ENCODE measurements at regions not wholly inside any gene's neighbourhood (a gene's known extent, or its start where the extent isn't known, plus 50 kb on each side); places are given as distances from the start of the nearest gene placed in this dataset.

DNA sequence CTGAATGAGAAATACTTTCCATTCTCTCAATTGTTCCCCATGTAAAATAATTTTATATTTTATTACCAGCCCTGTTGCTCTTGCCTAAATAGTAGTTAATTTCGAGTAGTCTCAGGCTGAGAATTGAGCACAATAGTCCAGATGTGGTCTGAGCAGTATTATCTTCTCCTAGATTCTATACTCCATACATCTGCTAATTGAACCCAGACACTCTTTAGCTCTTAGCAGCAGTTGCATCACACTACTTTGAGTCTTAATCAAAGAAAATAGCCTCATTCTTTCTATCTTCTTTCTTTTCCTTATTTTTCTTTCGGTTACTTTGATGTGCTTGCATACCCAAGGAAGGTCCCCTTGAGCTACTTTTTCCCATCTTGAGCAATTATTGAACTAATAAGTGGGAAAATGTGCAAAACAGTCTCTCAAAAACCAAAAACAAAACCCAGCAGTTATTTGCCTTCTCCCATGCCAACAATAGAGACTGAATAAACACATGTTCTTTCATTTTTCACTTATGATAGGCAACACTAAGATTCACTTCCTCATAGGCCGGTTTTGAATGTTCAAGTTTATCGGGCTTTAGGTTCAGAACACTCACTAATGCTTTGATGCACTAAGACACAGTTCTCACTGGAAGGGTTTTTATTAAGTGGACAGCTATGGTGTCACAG lies 204.5 kb downstream of the POU4F1 start:
- CTCF ChIA-PET = no interaction called here
- no peak for TF ChIP-seq EZH2 (IDR thresholded peaks at IDR 0.05; ENCODE audit: low read length, unreplicated experiment)
- TF ChIP-seq EZH2phosphoT487 (IDR thresholded peaks at IDR 0.05; ENCODE audit: borderline replicate concordance, low read length) = no peak
- TF ChIP-seq, protein P1, sequence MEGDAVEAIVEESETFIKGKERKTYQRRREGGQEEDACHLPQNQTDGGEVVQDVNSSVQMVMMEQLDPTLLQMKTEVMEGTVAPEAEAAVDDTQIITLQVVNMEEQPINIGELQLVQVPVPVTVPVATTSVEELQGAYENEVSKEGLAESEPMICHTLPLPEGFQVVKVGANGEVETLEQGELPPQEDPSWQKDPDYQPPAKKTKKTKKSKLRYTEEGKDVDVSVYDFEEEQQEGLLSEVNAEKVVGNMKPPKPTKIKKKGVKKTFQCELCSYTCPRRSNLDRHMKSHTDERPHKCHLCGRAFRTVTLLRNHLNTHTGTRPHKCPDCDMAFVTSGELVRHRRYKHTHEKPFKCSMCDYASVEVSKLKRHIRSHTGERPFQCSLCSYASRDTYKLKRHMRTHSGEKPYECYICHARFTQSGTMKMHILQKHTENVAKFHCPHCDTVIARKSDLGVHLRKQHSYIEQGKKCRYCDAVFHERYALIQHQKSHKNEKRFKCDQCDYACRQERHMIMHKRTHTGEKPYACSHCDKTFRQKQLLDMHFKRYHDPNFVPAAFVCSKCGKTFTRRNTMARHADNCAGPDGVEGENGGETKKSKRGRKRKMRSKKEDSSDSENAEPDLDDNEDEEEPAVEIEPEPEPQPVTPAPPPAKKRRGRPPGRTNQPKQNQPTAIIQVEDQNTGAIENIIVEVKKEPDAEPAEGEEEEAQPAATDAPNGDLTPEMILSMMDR (conservative IDR thresholded peaks at IDR 0.05; ENCODE audit: low read depth, low read length) = no peak

DNA sequence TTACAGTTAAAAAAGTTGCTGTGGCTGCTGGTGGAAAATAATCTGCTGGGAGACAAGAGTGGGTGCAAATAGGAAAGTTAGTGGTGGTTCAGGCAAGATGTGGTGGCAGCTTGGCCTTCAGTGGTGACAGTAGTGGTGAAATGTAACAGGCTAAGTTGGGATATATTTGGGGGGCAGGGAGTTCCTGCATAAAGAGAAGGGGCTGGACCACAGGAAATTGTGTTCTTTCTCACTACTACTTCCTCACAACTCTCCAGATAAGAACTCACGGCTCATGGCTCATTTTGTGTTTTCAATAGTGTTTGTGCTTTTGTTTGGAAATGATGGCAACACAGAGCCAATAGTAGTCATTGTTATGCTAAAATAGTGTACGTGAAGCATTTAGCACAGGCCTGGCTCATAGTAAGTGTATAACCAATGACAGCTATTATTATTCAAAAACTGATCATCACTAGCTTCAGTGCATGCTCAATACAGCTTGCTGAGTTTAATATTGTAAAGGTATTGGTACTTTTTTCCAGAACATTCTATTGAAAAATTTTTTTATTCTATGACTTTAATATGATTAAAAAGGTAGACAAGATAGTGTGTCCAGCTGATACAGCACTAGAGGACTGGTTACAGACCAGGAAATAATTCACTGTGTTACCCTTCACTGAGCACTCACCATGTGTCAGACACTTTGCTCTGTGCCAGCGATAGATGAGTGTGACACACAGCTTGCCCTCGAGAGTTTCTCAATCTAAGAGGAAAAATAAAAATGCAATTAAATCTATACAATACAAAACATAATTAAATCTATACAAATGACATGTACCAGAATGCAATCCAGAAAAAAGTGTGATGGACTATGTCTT lies 209.8 kb downstream of the POU4F1 start:
- Histone ChIP-seq H3K27ac (ENCODE audit: low read length) (no peak overlapping the region), H3K4me2 (ENCODE audit: low read length) (no peak overlapping the region), H2AFZ (ENCODE audit: low read length) (no peak overlapping the region), H3K9ac (ENCODE audit: low read length) (no peak overlapping the region), H3K79me2 (ENCODE audit: low read length) (no peaks in the 10 kb centered on the region), H3K9me2 (replicated peaks; ENCODE audit: low read length) (no peaks in the 10 kb centered on the region), H3K9me3 (ENCODE audit: low read length) (no peaks in the 10 kb centered on the region), H3F3A (ENCODE audit: low read length, unreplicated experiment) (no peaks in the 10 kb centered on the region), H4K20me1 (ENCODE audit: low read length) (no peaks in the 10 kb centered on the region), H3K4me1 (ENCODE audit: insufficient read depth, low read length) (no peaks in the 10 kb centered on the region), H3K36me3 (ENCODE audit: low read depth, low read length) (no peaks in the 10 kb centered on the region), H3K4me3 (ENCODE audit: low read length) (no peak overlapping the region), H3K27me3 (ENCODE audit: low read length) (no peaks in the 10 kb centered on the region)
- intact Hi-C loops (cut with micrococcal nuclease) = no loop called here
- TF ChIP-seq EZH2phosphoT487 (IDR thresholded peaks at IDR 0.05; ENCODE audit: borderline replicate concordance, low read length) (no peak), EZH2 (IDR thresholded peaks at IDR 0.05; ENCODE audit: low read length, unreplicated experiment) (no peak)
- TF ChIP-seq, protein P1 (conservative IDR thresholded peaks at IDR 0.05; ENCODE audit: low read depth, low read length) = no peak
- DNase-seq (no peak), ATAC-seq (no peak)
- CTCF ChIA-PET = no interaction called here
- POLR2A ChIA-PET (ENCODE audit: unreplicated experiment) = no interaction called here
- BruUV-seq (replicated peaks) = no TSS peak

More for the DNA sequence above, 204.5 kb downstream of the POU4F1 start:
- H3K36me3 ChIP-seq (ENCODE audit: low read depth, low read length) = no peaks in the 10 kb centered on the region
- H3K4me3 ChIP-seq (ENCODE audit: low read length) = no peak overlapping the region
- H3K4me2 ChIP-seq (ENCODE audit: low read length) = no peak overlapping the region
- ATAC-seq = no peak
- no peak for DNase-seq
- no peaks in the 10 kb centered on the region for H3K79me2 ChIP-seq (ENCODE audit: low read length)
- H3K27ac ChIP-seq (ENCODE audit: low read length) = no peak overlapping the region
- POLR2A ChIA-PET (ENCODE audit: unreplicated experiment) = no interaction called here
- no peaks in the 10 kb centered on the region for H3F3A ChIP-seq (ENCODE audit: low read length, unreplicated experiment)
- no peaks in the 10 kb centered on the region for H3K9me3 ChIP-seq (ENCODE audit: low read length)
- H3K27me3 ChIP-seq (ENCODE audit: low read length) = peaks cover 31% of the 10 kb centered on the region; the same call in 1 of the 2 replicates
- no peaks in the 10 kb centered on the region for H3K4me1 ChIP-seq (ENCODE audit: insufficient read depth, low read length)
- no peak overlapping the region for H2AFZ ChIP-seq (ENCODE audit: low read length)
- H4K20me1 ChIP-seq (ENCODE audit: low read length) = no peaks in the 10 kb centered on the region
- no peak overlapping the region for H3K9ac ChIP-seq (ENCODE audit: low read length)
- intact Hi-C loops (cut with micrococcal nuclease) = no loop called here
- no peaks in the 10 kb centered on the region for H3K9me2 ChIP-seq (replicated peaks; ENCODE audit: low read length)
- no TSS peak for BruUV-seq (replicated peaks)

DNA sequence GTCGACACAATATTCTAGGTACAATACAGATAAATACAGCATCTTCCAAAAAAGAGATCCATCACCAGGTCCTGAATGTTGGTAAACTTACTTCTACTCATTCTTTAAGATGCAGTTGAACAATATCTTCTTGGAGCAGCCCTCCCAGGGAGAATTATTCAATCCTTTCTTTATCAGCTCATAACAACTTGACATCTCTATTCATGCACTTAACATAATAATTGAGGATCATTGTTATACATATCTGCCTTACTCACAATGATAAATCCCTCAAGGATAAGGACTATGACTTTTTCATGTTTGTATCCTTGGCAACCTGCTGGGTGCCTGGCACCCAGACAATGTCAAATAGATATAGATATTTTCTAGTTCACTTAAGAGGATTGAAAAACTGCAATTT lies 219.5 kb downstream of the POU4F1 start:
- DNase-seq (no peak), ATAC-seq (no peak)
- BruUV-seq (replicated peaks) = no TSS peak
- H4K20me1 ChIP-seq (ENCODE audit: low read length) = no peaks in the 10 kb centered on the region
- intact Hi-C loops (cut with micrococcal nuclease) = no loop called here
- H3K4me2 ChIP-seq (ENCODE audit: low read length) = no peak overlapping the region
- POLR2A ChIA-PET (ENCODE audit: unreplicated experiment) = no interaction called here
- H3F3A ChIP-seq (ENCODE audit: low read length, unreplicated experiment) = no peaks in the 10 kb centered on the region
- no peaks in the 10 kb centered on the region for H3K9me3 ChIP-seq (ENCODE audit: low read length)
- no peak overlapping the region for H3K4me3 ChIP-seq (ENCODE audit: low read length)
- no peaks in the 10 kb centered on the region for H3K36me3 ChIP-seq (ENCODE audit: low read depth, low read length)
- no peak overlapping the region for H3K9ac ChIP-seq (ENCODE audit: low read length)
- H3K4me1 ChIP-seq (ENCODE audit: insufficient read depth, low read length) = no peaks in the 10 kb centered on the region
- CTCF ChIA-PET = no interaction called here
- no peaks in the 10 kb centered on the region for H3K27me3 ChIP-seq (ENCODE audit: low read length)
- H3K9me2 ChIP-seq (replicated peaks; ENCODE audit: low read length) = no peaks in the 10 kb centered on the region
- H3K27ac ChIP-seq (ENCODE audit: low read length) = no peak overlapping the region
- TF ChIP-seq, protein P1 (conservative IDR thresholded peaks at IDR 0.05; ENCODE audit: low read depth, low read length) = no peak
- TF ChIP-seq EZH2phosphoT487 (IDR thresholded peaks at IDR 0.05; ENCODE audit: borderline replicate concordance, low read length) (no peak), EZH2 (IDR thresholded peaks at IDR 0.05; ENCODE audit: low read length, unreplicated experiment) (no peak)
- no peaks in the 10 kb centered on the region for H3K79me2 ChIP-seq (ENCODE audit: low read length)
- H2AFZ ChIP-seq (ENCODE audit: low read length) = no peak overlapping the region
